IMR-90 (cell line): ENCODE measurements at regions not wholly inside any gene's neighbourhood (a gene's known extent, or its start where the extent isn't known, plus 50 kb on each side); places are given as distances from the start of the nearest gene placed in this dataset.

Experiments used
- ATAC-seq: fragments of 200-7000 bp; cut with Tn5 transposase; 2 replicates; pipeline ENCODE4 v1.9.1; 2020; ENCODE audit warnings: low read depth, mild to moderate bottlenecking, moderate library complexity
- BruUV-seq: library from RNA; stranded (reverse); fragments of 400-500 nt; replicated peaks from 2 replicates; lab custom pipeline; 2021; lab: Mats Ljungman, UMichigan
- CTCF ChIA-PET: fragments of 300-600 bp; formaldehyde crosslinking; extraction: SDS; loops from one replicate; lab custom pipeline; 2021; ENCODE audit warnings: antibody characterized with exemption; lab: Yijun Ruan, JAX
- POLR2A ChIA-PET: fragments of 300-600 bp; sonication (Branson Sonifier 250); formaldehyde crosslinking; loops from one replicate; lab custom pipeline; 2022; ENCODE audit warnings: antibody characterized with exemption; ENCODE audit not compliant: unreplicated experiment; lab: Charles Lee
- DNase-seq: peaks from one replicate; pipeline ENCODE4 v3.0.0; 2013
- H2AFZ ChIP-seq: replicated peaks from 2 replicates; pipeline ENCODE3; 2013; ENCODE audit warnings: low read length, mild to moderate bottlenecking; ENCODE audit not compliant: poor library complexity
- H2AK5ac ChIP-seq: 2 replicates; pipeline ENCODE4 v1.6.1; 2013; ENCODE audit warnings: low read depth, low read length, inconsistent platforms
- H2AK9ac ChIP-seq: replicated peaks from 2 replicates; pipeline ENCODE3; 2013; ENCODE audit warnings: mild to moderate bottlenecking, low read depth, low read length, moderate library complexity; ENCODE audit not compliant: poor library complexity
- H2BK120ac ChIP-seq: 2 replicates; pipeline ENCODE4 v1.6.1; 2013; ENCODE audit warnings: low read depth, low read length, inconsistent platforms
- H2BK15ac ChIP-seq: 3 replicates; pipeline ENCODE4 v1.6.1; 2013; ENCODE audit warnings: low read depth, low read length, inconsistent platforms
- H2BK20ac ChIP-seq: 2 replicates; pipeline ENCODE4 v1.6.1; 2013; ENCODE audit warnings: low read depth, mild to moderate bottlenecking, inconsistent platforms, low read length, moderate library complexity
- H2BK5ac ChIP-seq: 2 replicates; pipeline ENCODE4 v1.6.1; 2013; ENCODE audit warnings: mild to moderate bottlenecking, low read depth, low read length, inconsistent platforms; ENCODE audit not compliant: poor library complexity, severe bottlenecking
- H3K14ac ChIP-seq: replicated peaks from 2 replicates; pipeline ENCODE4 v1.6.1; 2013; ENCODE audit warnings: low read depth, low read length, inconsistent platforms
- H3K18ac ChIP-seq: 2 replicates; pipeline ENCODE4 v1.6.1; 2013; ENCODE audit warnings: low read depth, low read length, control low read depth
- H3K23ac ChIP-seq: 2 replicates; pipeline ENCODE4 v1.6.1; 2013; ENCODE audit warnings: low read depth, low read length, inconsistent platforms
- H3K27ac ChIP-seq: 2 replicates; pipeline ENCODE4 v1.5.1; 2013; ENCODE audit warnings: mild to moderate bottlenecking, control low read depth, low read length; ENCODE audit not compliant: insufficient read depth
- H3K27me3 ChIP-seq: 2 replicates; pipeline ENCODE4 v1.6.1; 2013; ENCODE audit warnings: low read length; ENCODE audit not compliant: control insufficient read depth, insufficient read depth
- H3K36me3 ChIP-seq: 2 replicates; pipeline ENCODE4 v1.6.1; 2013; ENCODE audit warnings: low read length, mixed read lengths; ENCODE audit not compliant: control insufficient read depth, insufficient read depth
- H3K4ac ChIP-seq: 2 replicates; pipeline ENCODE4 v1.6.1; 2013; ENCODE audit warnings: low read depth, low read length, inconsistent platforms
- H3K4me1 ChIP-seq: 2 replicates; pipeline ENCODE4 v1.6.1; 2013; ENCODE audit warnings: low read length, mixed read lengths; ENCODE audit not compliant: control insufficient read depth, insufficient read depth
- H3K4me2 ChIP-seq: 2 replicates; pipeline ENCODE4 v1.6.1; 2013; ENCODE audit warnings: low read depth, mild to moderate bottlenecking, control low read depth, low read length, moderate library complexity
- H3K4me3 ChIP-seq: 2 replicates; pipeline ENCODE4 v1.5.1; 2013; ENCODE audit warnings: low read depth, mild to moderate bottlenecking, control low read depth, low read length, moderate library complexity; ENCODE audit not compliant: insufficient read depth
- H3K56ac ChIP-seq: 2 replicates; pipeline ENCODE4 v1.6.1; 2013; ENCODE audit warnings: low read length, inconsistent platforms; ENCODE audit not compliant: insufficient read depth; ENCODE audit errors: extremely low read depth
- H3K79me1 ChIP-seq, 2 experiments: 2 replicates each; pipeline ENCODE4 v1.6.1; 2013; ENCODE audit warnings: low read length in 2 of 2, inconsistent platforms in 1 of 2, low read depth in 1 of 2
- H3K9ac ChIP-seq: 2 replicates; pipeline ENCODE4 v1.6.1; 2013; ENCODE audit warnings: low read depth, low read length, control low read depth
- H3K9me1 ChIP-seq: 2 replicates; pipeline ENCODE4 v1.6.1; 2013; ENCODE audit warnings: low read length, inconsistent platforms; ENCODE audit not compliant: insufficient read depth
- H3K9me3 ChIP-seq: 2 replicates; pipeline ENCODE4 v1.6.1; 2013; ENCODE audit warnings: low read length; ENCODE audit not compliant: control insufficient read depth, insufficient read depth
- H4K20me1 ChIP-seq: 2 replicates; pipeline ENCODE4 v1.6.1; 2013; ENCODE audit warnings: low read length, inconsistent platforms; ENCODE audit not compliant: insufficient read depth
- H4K5ac ChIP-seq: 2 replicates; pipeline ENCODE4 v1.6.1; 2013; ENCODE audit warnings: mild to moderate bottlenecking, low read depth, low read length, control low read depth
- H4K8ac ChIP-seq, 2 experiments: 2 replicates each; pipeline ENCODE4 v1.6.1; 2013; ENCODE audit warnings: low read depth in 2 of 2, low read length in 2 of 2, control low read depth in 1 of 2, inconsistent platforms in 1 of 2
- H4K91ac ChIP-seq: 2 replicates; pipeline ENCODE4 v1.6.1; 2013; ENCODE audit warnings: low read depth, low read length, inconsistent platforms; ENCODE audit not compliant: insufficient read depth
- BHLHE40 ChIP-seq: fragments of 150-350 bp; IDR thresholded peaks from 2 replicates; pipeline ENCODE4 v1.6.1; 2016; ENCODE audit warnings: mild to moderate bottlenecking, low read depth, low read length
- MAFK ChIP-seq: IDR thresholded peaks from 2 replicates; pipeline ENCODE4 v1.6.1; 2012; ENCODE audit warnings: low read depth, low read length, improper control_type of control experiment
- WGBS, 2 experiments: methylation state at CpG; one replicate each; pipeline versions ENCODE4 v1.1.5 to v1.1.7; 2013; ENCODE audit warnings: missing lambda C conversion rate in 2 of 2; ENCODE audit not compliant: insufficient read length in 1 of 2; ENCODE audit errors: extremely low coverage in 2 of 2; 5-methylcytosine and 5-hydroxymethylcytosine counted together
- dilution Hi-C: fragments of 300-500 bp; cut with HindIII; formaldehyde crosslinking; loops from one replicate; pipeline ENCODE4 v1.14.3; 2018; ENCODE audit warnings: low sequenced_read_pairs; ENCODE audit not compliant: unreplicated experiment
- in situ Hi-C: fragments of 300-500 bp; cut with MboI; formaldehyde crosslinking; loops from 3 replicates; pipeline ENCODE4 v1.14.3; 2019; ENCODE audit warnings: low sequenced_read_pairs, inconsistent platforms, mixed read lengths
- intact Hi-C: fragments of 100-400 bp; cut with micrococcal nuclease; formaldehyde crosslinking; loops from 2 replicates; pipeline ENCODE4 v1.10.0; 2022

GRCh38 chr17:36683387-36683786 lies 82.0 kb downstream of the MRM1 start:
- intact Hi-C loops (no loop called here), in situ Hi-C loops (no loop called here), dilution Hi-C loops (no loop called here)
- ATAC-seq: no peak
- H3K4me3 ChIP-seq: no peak overlapping the region
- TF ChIP-seq BHLHE40 (no peak), MAFK (no peak)
- H3K79me1 ChIP-seq: no peaks in the 10 kb centered on the region
- WGBS, 2 experiments: 33% methylated on average over 3 of the region's 5 CpGs; no CpG with 5 or more reads in 1 of the 2 experiments
- no peak overlapping the region for H2AK9ac ChIP-seq
- H3K18ac ChIP-seq: no peak overlapping the region
- CTCF ChIA-PET: no interaction called here
- H4K20me1 ChIP-seq: no peaks in the 10 kb centered on the region
- H2AFZ ChIP-seq: no peak overlapping the region
- H3K4me1 ChIP-seq: no peaks in the 10 kb centered on the region
- H3K9me3 ChIP-seq: no peaks in the 10 kb centered on the region
- no peak overlapping the region for H4K5ac ChIP-seq
- no peak overlapping the region for H3K27ac ChIP-seq
- no peak for DNase-seq
- no peak overlapping the region for H3K4me2 ChIP-seq
- no peak overlapping the region for H3K23ac ChIP-seq
- H4K91ac ChIP-seq: no peak overlapping the region
- H3K56ac ChIP-seq: no peak overlapping the region
- no peaks in the 10 kb centered on the region for H3K36me3 ChIP-seq
- no peak overlapping the region for H2BK15ac ChIP-seq
- no peak overlapping the region for H3K9ac ChIP-seq
- no peaks in the 10 kb centered on the region for H3K9me1 ChIP-seq
- H3K4ac ChIP-seq: no peak overlapping the region
- BruUV-seq: no TSS peak
- no peak overlapping the region for H2BK20ac ChIP-seq
- H3K27me3 ChIP-seq: peaks cover 16% of the 10 kb centered on the region
- H3K14ac ChIP-seq: no peak overlapping the region
- no peak overlapping the region for H2AK5ac ChIP-seq
- H4K8ac ChIP-seq: no peak overlapping the region
- H2BK5ac ChIP-seq: no peak overlapping the region
- POLR2A ChIA-PET: interaction anchor here (0.7 kb wide), 1 partner anchor 110 kb away, joined by 4 read pairs; no protein-coding TSS in a partner anchor
- H2BK120ac ChIP-seq: no peak overlapping the region
